ENCODE measurements at regions not wholly inside any gene's neighbourhood (a gene's known extent, or its start where the extent isn't known, plus 50 kb on each side); places are given as distances from the start of the nearest gene placed in this dataset.

- H4K20me1 ChIP-seq (replicated peaks; ENCODE audit: control insufficient read depth, insufficient read depth, low read length), result no peaks in the 10 kb centered on the region
- no peaks in the 10 kb centered on the region for H3K9me3 ChIP-seq (replicated peaks; ENCODE audit: control insufficient read depth, insufficient read depth, low read depth, low read length)
- intact Hi-C loops (cut with micrococcal nuclease), result no loop called here
- H3K9ac ChIP-seq (ENCODE audit: insufficient read depth in 1 of 2, low read depth in 2 of 2, low read length in 2 of 2), result no peak overlapping the region
- DNase-seq (ENCODE audit: extremely low read depth in 1 of 4, low spot score in 3 of 4) (no peak), ATAC-seq (no peak), FAIRE-seq (no peak)
- no peak overlapping the region for H3K4me3 ChIP-seq
- H3K9me1 ChIP-seq (ENCODE audit: control insufficient read depth, insufficient read depth, low read length), result no peaks in the 10 kb centered on the region
- H3K79me2 ChIP-seq (ENCODE audit: control insufficient read depth, insufficient read depth, low read length), result no peaks in the 10 kb centered on the region
- WGBS (ENCODE audit: insufficient coverage, low coverage, missing lambda C conversion rate), result 0% methylated on average over 2 of the region's 2 CpGs
- ChIA-PET POLR2A (no interaction called here), CTCF (ENCODE audit: low intra/inter-chr PET ratio) (no interaction called here)
- in situ Hi-C loops (cut with MboI), result no loop called here
- no TSS peak for BruUV-seq (replicated peaks)
- H3K4me2 ChIP-seq (ENCODE audit: insufficient read depth, low read length), result no peak overlapping the region
- H2AFZ ChIP-seq (ENCODE audit: low read depth, low read length), result no peak overlapping the region
- TF ChIP-seq TRIM25 (IDR thresholded peaks at IDR 0.05; ENCODE audit: borderline replicate concordance) (no peak), ZNF316 (IDR thresholded peaks at IDR 0.05) (peak; percentile 71), ZNF408 (CRISPR knock-in tag; IDR thresholded peaks at IDR 0.05; ENCODE audit: low read depth) (no peak), RBM22 (IDR thresholded peaks at IDR 0.05; ENCODE audit: low read depth, low read length, poor library complexity, severe bottlenecking) (no peak), PRPF4 (IDR thresholded peaks at IDR 0.05; ENCODE audit: insufficient read depth, low read depth, low read length, poor library complexity, severe bottlenecking) (no peak), FOXM1 (IDR thresholded peaks at IDR 0.05; ENCODE audit: low read depth) (no peak), FOXM1 (CRISPR knock-in tag; IDR thresholded peaks at IDR 0.05; ENCODE audit: low read depth) (no peak), PRMT5 (CRISPR knock-in tag; IDR thresholded peaks at IDR 0.05) (no peak), FOXO4 (CRISPR knock-in tag; IDR thresholded peaks at IDR 0.05) (no peak), BRD4 (IDR thresholded peaks at IDR 0.05) (no peak), PCBP1 (IDR thresholded peaks at IDR 0.05; ENCODE audit: low read depth, low read length, poor library complexity, severe bottlenecking) (no peak), RBM39 (optimal IDR thresholded peaks at IDR 0.05; ENCODE audit: low read depth, low read length) (no peak), RBFOX2 (IDR thresholded peaks at IDR 0.05; ENCODE audit: low read depth, low read length) (no peak), BMI1 (IDR thresholded peaks at IDR 0.05; ENCODE audit: low read length) (no peak), NFE2 (IDR thresholded peaks at IDR 0.05; ENCODE audit: low read depth) (peak; percentile 61), POLR2AphosphoS5 (IDR thresholded peaks at IDR 0.05; ENCODE audit: control insufficient read depth, insufficient read depth, low read depth, low read length) (no peak), MAFF (IDR thresholded peaks at IDR 0.05; ENCODE audit: low read length) (peak; percentile 33; the same call in 1 of the 2 replicates), SOX6 (IDR thresholded peaks at IDR 0.05) (no peak), BACH1 (tag; IDR thresholded peaks at IDR 0.05) (no peak; the same call in 1 of the 2 replicates), MTF1 (CRISPR knock-in tag; IDR thresholded peaks at IDR 0.05; ENCODE audit: borderline replicate concordance) (no peak), HOXB6 (CRISPR knock-in tag; IDR thresholded peaks at IDR 0.05; ENCODE audit: borderline replicate concordance) (no peak), C11orf30 (IDR thresholded peaks at IDR 0.05; ENCODE audit: low read depth) (peak; percentile 27; the same call in 1 of the 2 replicates), BRF1 (IDR thresholded peaks at IDR 0.05; ENCODE audit: borderline replicate concordance, extremely low read depth, insufficient read length) (no peak), MTA2 (IDR thresholded peaks at IDR 0.05; ENCODE audit: low read depth) (no peak), MAFG (tag; conservative IDR thresholded peaks at IDR 0.05) (peak; percentile 76)
- peaks cover 0 to 1% of the 10 kb centered on the region in 2 experiments; a peak in 2 of 5 replicates for H3K4me1 ChIP-seq (replicated peaks in 1 of 2; ENCODE audit: control insufficient read depth in 2 of 2, insufficient read depth in 2 of 2, low read length in 2 of 2)
- no peaks in the 10 kb centered on the region for H3K36me3 ChIP-seq (ENCODE audit: control insufficient read depth, insufficient read depth, low read length)
- no peaks in the 10 kb centered on the region for H3K27me3 ChIP-seq (ENCODE audit: control insufficient read depth in 2 of 2, insufficient read depth in 2 of 2, low read length in 2 of 2)
- no peak overlapping the region for H3K27ac ChIP-seq (ENCODE audit: extremely low read depth, low read depth, low read length)
Measured at GRCh38 chr1:195768377-195768776, 839.9 kb downstream of the KCNT2 start.

Measured in K562 (cell line).